NOMO-1 treated with DMSO at 0.1 percent for 48 hours (cell line): ENCODE measurements at regions not wholly inside any gene's neighbourhood (a gene's known extent, or its start where the extent isn't known, plus 50 kb on each side); places are given as distances from the start of the nearest gene placed in this dataset.
"Not testable (repeated sequence)": the region's sequence is repeated elsewhere in the genome, so short reads cannot be mapped to it uniquely, and the experiment has no call there.

Experiments
- DNase-seq: peaks from one replicate; lab custom pipeline; 2025; ENCODE audit not compliant: unreplicated experiment; lab: John Stamatoyannopoulos, UW

DNA sequence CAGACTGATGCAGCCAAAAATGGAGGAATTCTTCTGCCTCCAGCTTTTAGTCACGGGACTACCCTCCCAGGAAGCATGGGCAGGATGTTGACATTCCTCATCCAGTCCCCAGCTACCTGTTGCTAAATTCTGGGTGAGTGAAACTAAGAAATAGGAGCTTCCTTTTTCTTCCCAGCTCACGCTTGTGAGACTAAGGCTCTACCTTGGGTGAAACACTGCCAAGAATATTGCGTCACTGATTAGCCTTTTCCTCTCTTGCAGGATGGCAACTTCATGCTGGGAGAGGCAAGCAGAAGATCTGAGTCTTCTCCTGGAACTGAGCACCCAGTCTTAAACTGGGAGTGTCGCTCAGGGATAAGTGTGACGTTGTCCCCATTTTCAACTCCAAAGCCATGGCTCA, 59.7 kb downstream of the RNU2-63P start:
- peak; percentile 41 for DNase-seq

DNA sequence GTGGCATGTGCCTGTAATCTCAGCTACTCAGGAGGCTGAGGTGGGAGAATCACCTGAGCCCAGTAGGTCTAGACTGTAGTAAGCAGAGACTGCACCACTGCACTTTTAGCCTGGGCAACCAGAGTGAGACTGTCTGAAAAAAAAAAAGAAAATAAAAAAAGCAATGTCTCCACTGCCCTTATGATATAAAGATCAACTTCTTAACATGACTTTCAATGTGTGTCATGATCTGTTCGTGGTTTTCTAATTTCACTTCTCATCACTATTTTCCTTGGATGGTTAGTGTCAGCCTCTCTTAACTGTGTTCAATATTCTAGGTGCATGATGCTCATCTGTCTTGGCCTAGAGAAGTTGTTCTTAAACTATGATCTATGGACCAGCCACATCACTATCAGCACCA, 67.3 kb downstream of the RNU2-63P start:
- DNase-seq, result not testable (repeated sequence)

DNA sequence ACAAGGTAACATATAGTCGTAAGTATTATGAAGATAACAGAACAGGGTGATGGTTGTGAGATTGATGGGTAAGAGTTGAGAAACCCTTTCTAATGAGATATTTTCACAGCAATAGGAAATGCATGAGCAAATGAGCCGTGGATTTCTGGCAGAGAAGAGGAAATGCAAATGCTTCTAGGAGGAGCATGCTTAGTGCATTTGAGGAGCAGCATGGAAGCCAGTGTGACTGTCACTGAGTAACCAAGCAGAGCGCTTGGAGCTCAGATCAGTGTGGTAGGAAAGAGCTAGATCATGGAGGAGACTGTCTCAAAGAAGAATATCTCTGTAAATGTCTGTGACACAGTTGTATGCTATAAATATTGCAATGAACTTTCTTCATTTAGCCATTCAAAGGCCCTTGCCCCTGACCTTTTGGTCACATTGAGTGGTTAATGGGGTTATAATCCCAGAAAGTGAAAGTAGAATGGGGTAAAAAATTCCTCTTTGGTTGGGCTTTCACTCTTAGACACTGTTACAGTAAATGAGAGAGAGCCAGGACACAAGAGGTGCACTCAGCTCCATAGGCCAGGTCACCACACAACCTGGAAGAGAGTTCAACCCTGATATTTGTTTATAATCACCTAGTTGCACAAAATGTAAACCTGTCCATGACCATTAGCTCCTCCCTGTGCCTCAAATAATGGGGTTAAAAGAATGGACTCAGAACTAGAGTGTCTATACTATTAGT, 69.5 kb downstream of the RNU2-63P start:
- not testable (repeated sequence) for DNase-seq

DNA sequence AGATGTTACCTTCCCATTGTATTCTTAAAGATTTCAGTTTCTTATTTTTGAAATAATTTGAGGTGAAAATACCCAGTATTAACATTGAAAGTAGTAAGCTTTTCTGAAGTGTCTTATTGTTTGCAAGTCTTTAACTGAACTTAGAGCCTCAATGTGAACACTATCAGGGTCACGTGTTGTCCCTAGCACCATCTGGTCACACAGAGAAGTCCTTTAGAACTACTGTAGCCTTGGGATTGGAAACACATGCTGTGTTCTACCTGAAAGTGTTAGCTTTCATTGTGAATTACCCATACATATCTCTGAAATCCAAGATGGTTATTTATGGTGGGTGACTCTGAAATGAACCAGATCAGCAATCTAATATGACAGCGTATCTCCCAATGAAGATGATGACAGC, 77.0 kb downstream of the RNU2-63P start:
- DNase-seq, result not testable (repeated sequence)

DNA sequence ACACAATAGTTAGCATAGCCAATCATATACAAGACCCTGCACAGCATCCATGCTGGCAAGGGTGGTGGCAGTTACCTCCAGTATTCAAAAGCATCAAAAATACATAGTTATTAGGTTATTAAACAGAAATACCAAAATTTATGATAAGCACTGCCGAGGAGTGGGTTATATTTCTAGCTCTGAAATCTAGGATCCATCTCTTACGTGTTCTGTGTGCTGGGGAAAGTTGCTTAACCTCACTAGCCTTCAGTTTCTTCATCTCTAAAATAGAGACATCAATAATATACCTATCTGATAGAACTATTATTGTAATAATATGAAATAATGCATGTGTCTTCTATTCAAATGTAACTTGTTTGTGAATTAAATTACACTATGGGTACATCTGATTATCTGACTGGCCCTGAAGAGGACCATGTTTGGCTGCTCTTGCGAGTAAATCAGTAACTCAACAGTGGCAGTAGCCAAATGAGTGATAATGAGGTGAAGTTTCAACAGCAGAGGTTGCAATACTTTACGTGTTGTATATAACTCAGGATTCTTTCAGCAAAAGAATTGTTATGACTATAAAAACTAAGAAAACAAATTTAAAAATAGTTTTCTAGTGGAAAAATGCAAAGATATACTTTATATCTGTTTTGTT, 93.5 kb upstream of the RGPD2 start:
- not testable (repeated sequence) for DNase-seq

DNA sequence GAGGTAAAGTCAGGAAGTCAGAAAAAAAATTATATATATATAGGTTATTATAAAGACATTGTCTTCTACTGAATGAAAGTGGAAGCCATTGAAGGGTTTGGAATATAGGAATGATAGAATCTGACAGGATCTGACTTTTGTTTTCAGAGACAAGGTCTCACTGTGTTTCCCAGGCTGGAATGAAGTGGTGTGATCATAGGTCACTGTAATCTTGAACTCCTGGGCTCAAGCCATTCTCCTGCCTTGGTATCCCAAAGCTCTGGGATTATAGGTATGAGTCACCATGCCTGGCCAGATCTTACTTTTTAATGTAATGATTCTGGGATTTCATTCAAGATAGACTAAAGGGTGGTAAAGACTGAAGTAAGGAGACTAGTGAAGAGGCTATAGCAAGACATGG, 91.6 kb upstream of the RGPD2 start:
- DNase-seq, result not testable (repeated sequence)

DNA sequence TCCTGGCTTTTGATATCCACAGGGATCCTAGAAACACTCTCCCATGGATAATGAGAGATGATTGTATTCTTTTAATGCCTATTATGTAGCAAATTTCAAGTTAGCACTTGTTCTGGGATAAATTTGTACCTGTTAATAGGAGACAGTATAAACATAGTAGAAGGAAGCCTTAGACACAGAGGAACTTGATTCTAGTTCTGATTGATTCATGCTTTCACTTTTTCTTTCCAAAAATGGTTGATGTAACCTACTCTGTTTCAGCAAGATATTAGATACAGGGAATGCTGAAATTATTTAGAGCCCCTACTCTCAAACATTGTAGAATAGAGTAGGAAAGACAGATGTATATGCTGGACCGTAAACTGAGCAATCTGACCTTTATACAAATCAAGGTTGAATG, 85.3 kb upstream of the RGPD2 start:
- not testable (repeated sequence) for DNase-seq

DNA sequence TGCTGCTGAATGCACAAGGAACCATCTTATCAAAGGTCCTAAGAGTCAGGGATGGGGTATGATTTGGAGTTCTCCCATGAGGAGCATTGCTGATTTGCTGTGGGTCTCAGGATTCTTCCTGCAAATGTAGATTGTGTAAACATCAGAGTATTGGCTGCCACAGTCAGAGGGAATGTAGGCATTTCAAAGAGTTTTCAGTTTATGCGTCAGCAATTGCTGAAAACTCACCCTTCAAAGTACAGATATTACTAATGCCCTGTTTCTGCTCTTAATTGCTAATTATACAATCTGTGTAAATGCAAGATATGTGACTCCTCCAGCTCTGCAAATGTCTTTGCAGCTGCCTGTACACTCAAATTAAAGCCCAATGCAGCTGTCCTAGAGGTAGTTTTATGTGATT, 83.4 kb upstream of the RGPD2 start:
- DNase-seq, result not testable (repeated sequence)

DNA sequence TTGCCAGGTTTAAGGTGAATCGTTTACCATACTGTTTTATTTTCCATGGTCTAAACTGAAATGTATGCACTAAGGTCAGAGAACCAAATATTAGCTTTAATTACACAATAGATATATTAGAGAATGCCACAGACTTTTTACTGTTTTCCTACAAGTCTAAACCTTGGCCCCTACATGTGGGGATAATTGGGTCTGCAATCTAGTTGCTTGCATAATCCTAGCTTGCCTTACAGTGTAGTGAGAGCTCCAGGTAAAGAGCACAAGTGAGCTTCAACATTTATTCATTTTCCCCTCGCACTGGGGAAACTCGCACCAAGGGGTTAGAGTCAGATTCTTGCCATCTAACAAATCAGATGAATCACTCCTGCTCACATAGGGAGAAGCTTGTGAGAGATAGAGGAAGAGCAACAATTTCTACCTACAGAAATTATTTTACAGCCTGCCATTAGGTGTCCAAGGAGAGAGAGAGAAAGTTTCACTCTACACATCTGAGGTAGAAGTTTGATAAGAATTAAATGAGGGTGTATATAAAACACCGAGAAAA, 82.0 kb upstream of the RGPD2 start:
- not testable (repeated sequence) for DNase-seq

DNA sequence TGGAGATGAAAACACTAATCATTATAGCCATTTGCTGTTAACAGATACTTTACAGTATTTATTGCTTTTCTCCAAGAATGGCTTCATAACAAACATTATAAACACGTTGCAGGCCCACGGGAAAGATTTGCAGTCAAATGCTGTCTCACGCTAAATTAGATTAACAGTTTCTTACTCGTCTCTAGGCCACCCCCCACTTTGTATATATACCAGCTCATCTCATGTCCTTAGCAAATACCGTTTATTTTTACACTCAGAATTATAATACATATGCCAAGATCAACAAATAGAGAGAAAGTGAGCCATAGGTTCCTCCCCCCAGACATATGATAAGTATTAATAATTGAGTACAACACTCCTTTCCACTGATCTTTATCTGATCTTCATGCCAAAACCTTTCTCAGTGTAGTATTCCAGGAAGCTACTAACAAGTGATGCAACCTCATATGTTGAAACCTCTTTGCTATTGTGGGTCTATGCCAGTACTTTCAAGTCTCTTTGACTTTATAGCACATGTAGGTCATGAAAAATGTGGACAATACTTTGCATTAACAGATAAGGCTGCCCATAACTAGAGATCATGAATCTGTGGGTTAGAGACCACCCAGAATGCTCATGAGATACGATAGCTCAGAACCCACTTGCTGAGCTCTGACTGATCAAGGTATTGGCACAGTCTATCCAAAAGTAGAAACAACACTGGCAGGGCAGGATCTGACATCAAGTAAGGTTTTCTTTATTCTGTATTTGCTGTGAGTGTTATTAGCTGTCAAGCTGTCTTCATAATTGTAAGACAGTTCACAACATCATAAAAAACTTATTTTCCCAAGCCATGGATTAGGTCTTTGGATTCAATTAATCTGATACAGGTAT, 77.9 kb upstream of the RGPD2 start:
- not testable (repeated sequence) for DNase-seq

DNA sequence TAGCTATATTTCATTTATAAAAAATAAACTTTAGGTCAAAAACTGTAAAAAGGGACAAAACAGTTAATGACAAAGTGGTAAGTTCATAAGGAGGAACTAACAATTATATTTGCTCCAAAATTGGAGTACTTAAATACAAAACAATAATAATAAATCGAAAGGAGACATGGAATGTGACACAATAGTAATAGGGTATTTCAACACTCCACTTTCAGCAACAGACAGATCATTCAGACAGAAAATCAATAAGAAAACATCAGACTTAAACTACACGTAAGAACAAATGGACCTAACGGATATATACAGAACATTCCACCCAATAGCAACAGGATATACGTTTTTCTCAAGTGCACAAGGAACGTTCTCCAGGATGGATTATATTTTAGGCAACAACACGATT, 58.1 kb upstream of the RGPD2 start:
- DNase-seq, result not testable (repeated sequence)
